ENCODE measurements at regions not wholly inside any gene's neighbourhood (a gene's known extent, or its start where the extent isn't known, plus 50 kb on each side); places are given as distances from the start of the nearest gene placed in this dataset.

DNA sequence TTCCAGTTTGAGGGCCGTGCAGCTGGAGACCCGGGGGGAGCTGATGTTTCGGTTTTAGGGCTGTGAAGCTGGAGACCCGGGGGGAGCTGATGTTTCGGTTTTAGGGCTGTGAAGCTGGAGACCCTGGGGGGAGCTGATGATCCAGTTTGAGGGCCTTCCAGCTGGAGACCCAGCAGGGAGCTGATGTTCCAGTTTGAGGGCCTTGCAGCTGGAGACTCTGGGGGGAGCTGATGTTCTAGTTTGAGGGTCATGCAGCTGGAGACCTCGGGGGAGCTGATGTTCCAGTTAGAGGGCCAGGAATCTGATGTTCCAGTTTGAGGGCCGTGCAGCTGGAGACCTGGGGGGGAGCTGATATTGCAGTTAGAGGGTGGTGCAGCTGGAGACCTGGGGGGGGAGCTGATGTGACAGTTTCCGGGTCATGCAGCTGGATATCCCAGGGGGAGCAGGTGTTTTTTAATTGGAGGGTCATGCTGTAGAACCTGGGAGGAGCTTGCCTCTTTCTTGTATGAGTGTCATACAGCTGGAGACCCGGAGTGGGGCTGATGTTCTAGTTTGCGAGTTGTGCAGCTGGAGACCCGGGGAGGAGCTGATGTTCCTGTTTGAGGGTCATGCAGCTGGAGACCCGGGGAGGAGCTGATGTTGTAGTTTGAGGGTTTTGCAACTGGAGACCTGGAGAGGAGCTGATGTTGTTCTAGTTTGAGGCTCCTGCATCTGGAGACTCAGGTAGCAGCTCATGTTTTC, 153.2 kb downstream of the RTP5 start:
- TF ChIP-seq, protein P1, sequence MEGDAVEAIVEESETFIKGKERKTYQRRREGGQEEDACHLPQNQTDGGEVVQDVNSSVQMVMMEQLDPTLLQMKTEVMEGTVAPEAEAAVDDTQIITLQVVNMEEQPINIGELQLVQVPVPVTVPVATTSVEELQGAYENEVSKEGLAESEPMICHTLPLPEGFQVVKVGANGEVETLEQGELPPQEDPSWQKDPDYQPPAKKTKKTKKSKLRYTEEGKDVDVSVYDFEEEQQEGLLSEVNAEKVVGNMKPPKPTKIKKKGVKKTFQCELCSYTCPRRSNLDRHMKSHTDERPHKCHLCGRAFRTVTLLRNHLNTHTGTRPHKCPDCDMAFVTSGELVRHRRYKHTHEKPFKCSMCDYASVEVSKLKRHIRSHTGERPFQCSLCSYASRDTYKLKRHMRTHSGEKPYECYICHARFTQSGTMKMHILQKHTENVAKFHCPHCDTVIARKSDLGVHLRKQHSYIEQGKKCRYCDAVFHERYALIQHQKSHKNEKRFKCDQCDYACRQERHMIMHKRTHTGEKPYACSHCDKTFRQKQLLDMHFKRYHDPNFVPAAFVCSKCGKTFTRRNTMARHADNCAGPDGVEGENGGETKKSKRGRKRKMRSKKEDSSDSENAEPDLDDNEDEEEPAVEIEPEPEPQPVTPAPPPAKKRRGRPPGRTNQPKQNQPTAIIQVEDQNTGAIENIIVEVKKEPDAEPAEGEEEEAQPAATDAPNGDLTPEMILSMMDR (IDR thresholded peaks at IDR 0.05 in 8 of 11, conservative IDR thresholded peaks at IDR 0.05 in 3 of 11): no peak
- no peak for TF ChIP-seq POLR2AphosphoS5 (IDR thresholded peaks at IDR 0.05)
